ENCODE measurements at regions not wholly inside any gene's neighbourhood (a gene's known extent, or its start where the extent isn't known, plus 50 kb on each side); places are given as distances from the start of the nearest gene placed in this dataset.
"Not testable (repeated sequence)": the region's sequence is repeated elsewhere in the genome, so short reads cannot be mapped to it uniquely, and the experiment has no call there.

GRCh38 chr2:84057917-84058560, 401.0 kb downstream of the SUCLG1 start:
- TF ChIP-seq CTCF (IDR thresholded peaks at IDR 0.05; ENCODE audit: low read depth, low read length, missing control alignments) = no peak
- DNase-seq (ENCODE audit: extremely low read depth, low read depth) = no peak

GRCh38 chr2:84055816-84056215, 403.3 kb downstream of the SUCLG1 start:
- no peak for DNase-seq (ENCODE audit: extremely low read depth, low read depth)
- no peak overlapping the region for H3K4me3 ChIP-seq (replicated peaks; ENCODE audit: low read depth, low read length)
- TF ChIP-seq CTCF (IDR thresholded peaks at IDR 0.05; ENCODE audit: low read depth, low read length, missing control alignments) = no peak

More at GRCh38 chr2:84057917-84058560, 401.0 kb downstream of the SUCLG1 start:
- H3K4me3 ChIP-seq (replicated peaks; ENCODE audit: low read depth, low read length) = no peak overlapping the region

- H3K4me3 ChIP-seq (replicated peaks; ENCODE audit: low read depth, low read length) = not testable (repeated sequence)
Observed at GRCh38 chr2:84054577-84054976, 404.5 kb downstream of the SUCLG1 start.

GRCh38 chr2:84052913-84053312, 406.2 kb downstream of the SUCLG1 start:
- no peak for TF ChIP-seq CTCF (IDR thresholded peaks at IDR 0.05; ENCODE audit: low read depth, low read length, missing control alignments)
- no peak for DNase-seq (ENCODE audit: extremely low read depth, low read depth)
- no peak overlapping the region for H3K4me3 ChIP-seq (replicated peaks; ENCODE audit: low read depth, low read length)

More at GRCh38 chr2:84054577-84054976, 404.5 kb downstream of the SUCLG1 start:
- not testable (repeated sequence) for DNase-seq (ENCODE audit: extremely low read depth, low read depth)

- no peak for DNase-seq (ENCODE audit: extremely low read depth, low read depth)
- no peak overlapping the region for H3K4me3 ChIP-seq (replicated peaks; ENCODE audit: low read depth, low read length)
- TF ChIP-seq CTCF (IDR thresholded peaks at IDR 0.05; ENCODE audit: low read depth, low read length, missing control alignments) = no peak
Observed at GRCh38 chr2:84052043-84052442, 407.0 kb downstream of the SUCLG1 start.

GRCh38 chr2:84048964-84049363, 410.1 kb downstream of the SUCLG1 start:
- no peak overlapping the region for H3K4me3 ChIP-seq (replicated peaks; ENCODE audit: low read depth, low read length)
- TF ChIP-seq CTCF (IDR thresholded peaks at IDR 0.05; ENCODE audit: low read depth, low read length, missing control alignments) = no peak
- DNase-seq (ENCODE audit: extremely low read depth, low read depth) = no peak

GRCh38 chr2:84041506-84041905, 417.6 kb downstream of the SUCLG1 start:
- no peak overlapping the region for H3K4me3 ChIP-seq (replicated peaks; ENCODE audit: low read depth, low read length)
- DNase-seq (ENCODE audit: extremely low read depth, low read depth) = no peak
- no peak for TF ChIP-seq CTCF (IDR thresholded peaks at IDR 0.05; ENCODE audit: low read depth, low read length, missing control alignments)
